WERI-Rb-1 (cell line): ENCODE measurements at regions not wholly inside any gene's neighbourhood (a gene's known extent, or its start where the extent isn't known, plus 50 kb on each side); places are given as distances from the start of the nearest gene placed in this dataset.

Source experiments
- DNase-seq: peaks from one replicate; pipeline ENCODE4 v3.0.0-alpha.2; 2020
- H3K27ac ChIP-seq: fragments of 250-450 bp; sonication (Bioruptor Pico); 2 replicates; pipeline ENCODE4 v1.5.1; 2020; ENCODE audit warnings: mild to moderate bottlenecking, moderate library complexity
- H3K27me3 ChIP-seq: fragments of 250-450 bp; sonication (Bioruptor Pico); 2 replicates; pipeline ENCODE4 v1.5.1; 2021; ENCODE audit warnings: mild to moderate bottlenecking, low read depth, moderate library complexity; ENCODE audit not compliant: insufficient read depth, severe bottlenecking
- H3K36me3 ChIP-seq: fragments of 250-450 bp; sonication (Bioruptor Pico); 2 replicates; pipeline ENCODE4 v1.5.1; 2020; ENCODE audit warnings: mild to moderate bottlenecking, moderate library complexity
- H3K4me3 ChIP-seq: 2 replicates; pipeline ENCODE4 v1.5.1; 2011; ENCODE audit warnings: low read depth, mild to moderate bottlenecking, control low read depth, low read length
- H3K9me3 ChIP-seq: fragments of 250-450 bp; sonication (Bioruptor Pico); 2 replicates; pipeline ENCODE4 v1.5.1; 2021; ENCODE audit warnings: mild to moderate bottlenecking, moderate library complexity; ENCODE audit not compliant: severe bottlenecking
- TF ChIP-seq, protein P1 (sequence below): IDR thresholded peaks from 2 replicates; pipeline ENCODE4 v1.5.1; 2011; ENCODE audit warnings: low read depth, mild to moderate bottlenecking, control low read depth, inconsistent platforms, low read length

DNA sequence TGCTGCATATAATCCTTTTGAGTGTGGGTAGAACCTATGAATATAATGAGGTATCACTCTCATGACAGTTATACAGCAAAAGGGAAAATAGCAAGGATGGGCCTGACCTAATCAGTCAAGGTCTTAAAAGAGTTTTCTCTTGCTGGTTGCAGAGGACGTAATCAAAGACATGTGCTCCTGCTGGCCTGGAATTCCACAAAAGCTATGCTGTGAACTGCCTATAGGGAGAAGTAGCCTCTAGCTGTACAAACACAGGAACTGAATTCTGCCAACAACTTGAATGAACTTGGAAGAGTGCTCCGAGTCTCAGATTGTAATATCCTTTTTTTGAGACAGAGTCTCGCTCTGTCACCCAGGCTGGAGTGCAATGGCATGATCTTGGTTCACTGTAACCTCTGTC lies 195.6 kb downstream of the PLK2 start:
- Histone ChIP-seq H3K27ac (no peak overlapping the region), H3K4me3 (no peak overlapping the region), H3K9me3 (no peaks in the 10 kb centered on the region), H3K36me3 (no peaks in the 10 kb centered on the region), H3K27me3 (no peaks in the 10 kb centered on the region)
- TF ChIP-seq, protein P1, sequence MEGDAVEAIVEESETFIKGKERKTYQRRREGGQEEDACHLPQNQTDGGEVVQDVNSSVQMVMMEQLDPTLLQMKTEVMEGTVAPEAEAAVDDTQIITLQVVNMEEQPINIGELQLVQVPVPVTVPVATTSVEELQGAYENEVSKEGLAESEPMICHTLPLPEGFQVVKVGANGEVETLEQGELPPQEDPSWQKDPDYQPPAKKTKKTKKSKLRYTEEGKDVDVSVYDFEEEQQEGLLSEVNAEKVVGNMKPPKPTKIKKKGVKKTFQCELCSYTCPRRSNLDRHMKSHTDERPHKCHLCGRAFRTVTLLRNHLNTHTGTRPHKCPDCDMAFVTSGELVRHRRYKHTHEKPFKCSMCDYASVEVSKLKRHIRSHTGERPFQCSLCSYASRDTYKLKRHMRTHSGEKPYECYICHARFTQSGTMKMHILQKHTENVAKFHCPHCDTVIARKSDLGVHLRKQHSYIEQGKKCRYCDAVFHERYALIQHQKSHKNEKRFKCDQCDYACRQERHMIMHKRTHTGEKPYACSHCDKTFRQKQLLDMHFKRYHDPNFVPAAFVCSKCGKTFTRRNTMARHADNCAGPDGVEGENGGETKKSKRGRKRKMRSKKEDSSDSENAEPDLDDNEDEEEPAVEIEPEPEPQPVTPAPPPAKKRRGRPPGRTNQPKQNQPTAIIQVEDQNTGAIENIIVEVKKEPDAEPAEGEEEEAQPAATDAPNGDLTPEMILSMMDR, result no peak
- DNase-seq, result no peak

DNA sequence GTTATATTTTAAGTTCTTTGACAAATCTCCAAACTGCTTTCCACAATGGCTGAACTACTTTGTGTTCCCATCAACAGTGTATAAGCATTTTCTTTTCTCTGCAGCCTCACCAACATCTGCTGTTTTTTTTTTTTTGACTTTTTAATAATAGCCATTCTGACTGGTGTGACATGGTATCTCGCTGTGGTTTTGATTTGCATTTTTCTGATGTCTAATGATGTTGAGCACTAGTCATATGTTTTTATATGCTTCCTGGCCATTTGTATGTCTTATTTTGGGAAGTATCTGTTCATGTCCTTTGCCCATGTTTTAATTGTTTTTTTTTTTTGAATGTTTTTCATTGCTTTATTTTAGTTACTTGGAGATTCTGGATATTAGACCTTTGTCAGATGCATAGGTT lies 196.6 kb downstream of the PLK2 start:
- TF ChIP-seq, protein P1, result no peak
- no peaks in the 10 kb centered on the region for H3K9me3 ChIP-seq

DNA sequence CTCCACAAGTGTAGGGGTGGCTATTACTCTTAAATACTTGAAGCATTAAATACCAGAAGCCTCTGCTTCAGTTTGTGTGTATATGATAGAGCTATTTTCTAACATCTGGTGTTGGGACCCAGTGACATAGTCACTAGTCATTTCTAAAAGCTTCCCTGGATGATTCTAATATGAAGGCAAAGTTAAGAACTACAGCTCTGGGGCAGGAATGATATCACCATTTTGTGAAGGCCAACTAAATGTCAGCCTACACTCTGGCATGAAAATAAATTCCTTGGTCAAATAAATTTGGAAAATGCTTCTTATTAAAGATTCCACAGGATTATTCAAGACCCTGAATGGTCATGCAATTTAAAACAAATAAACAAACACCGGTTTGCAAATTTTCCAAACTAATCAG lies 197.7 kb downstream of the PLK2 start:
- no peaks in the 10 kb centered on the region for H3K36me3 ChIP-seq
- H3K27ac ChIP-seq, result no peak overlapping the region
- no peak overlapping the region for H3K4me3 ChIP-seq
- TF ChIP-seq, protein P1, result no peak
- DNase-seq, result no peak
- H3K9me3 ChIP-seq, result no peaks in the 10 kb centered on the region
- H3K27me3 ChIP-seq, result no peaks in the 10 kb centered on the region

More for the DNA sequence above, 196.6 kb downstream of the PLK2 start:
- no peaks in the 10 kb centered on the region for H3K27me3 ChIP-seq
- no peak overlapping the region for H3K27ac ChIP-seq
- no peak for DNase-seq
- no peaks in the 10 kb centered on the region for H3K36me3 ChIP-seq
- no peak overlapping the region for H3K4me3 ChIP-seq

DNA sequence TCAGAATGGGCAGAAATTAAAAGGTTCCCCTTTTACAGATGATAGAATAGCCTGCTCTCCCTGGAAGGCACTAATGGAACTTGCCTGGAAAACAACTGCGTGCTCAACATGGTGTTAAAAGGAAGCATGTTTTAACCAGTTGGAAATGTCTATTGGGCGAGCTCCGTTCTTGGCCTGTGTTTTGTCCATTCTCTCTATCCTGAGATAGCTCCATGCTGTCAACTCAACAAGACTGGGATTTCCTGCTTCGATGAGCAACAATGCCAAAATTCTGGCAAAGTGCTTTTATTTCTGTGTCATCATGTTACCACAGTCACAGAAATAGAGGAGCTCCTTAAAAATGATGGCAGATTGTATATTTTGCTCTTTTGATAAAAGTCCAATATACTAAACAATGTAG lies 198.3 kb downstream of the PLK2 start:
- Histone ChIP-seq H3K4me3 (no peak overlapping the region), H3K9me3 (no peaks in the 10 kb centered on the region), H3K27ac (no peak overlapping the region), H3K27me3 (no peaks in the 10 kb centered on the region), H3K36me3 (no peaks in the 10 kb centered on the region)
- TF ChIP-seq, protein P1, result no peak
- DNase-seq, result no peak

DNA sequence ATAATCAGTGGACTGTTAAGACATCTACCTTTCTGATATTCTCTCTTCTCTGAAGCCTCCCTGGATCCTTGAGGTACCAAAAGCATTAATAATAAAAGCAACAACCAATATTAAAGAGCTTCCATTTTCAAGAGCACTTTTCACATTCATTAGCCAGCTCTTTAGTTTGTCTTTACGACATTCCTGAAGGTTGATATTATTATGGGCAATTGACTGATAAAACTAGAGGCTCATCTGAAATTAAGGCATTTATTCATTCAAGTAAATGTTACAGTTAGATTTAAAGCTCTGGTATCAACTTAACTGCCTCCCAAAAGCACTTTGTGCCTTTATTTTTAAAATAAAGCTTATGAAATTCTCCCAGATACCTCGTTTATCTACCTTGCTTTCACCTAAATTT lies 199.6 kb downstream of the PLK2 start:
- no peak overlapping the region for H3K4me3 ChIP-seq
- TF ChIP-seq, protein P1, result no peak
- DNase-seq, result no peak
- no peaks in the 10 kb centered on the region for H3K36me3 ChIP-seq
- H3K27ac ChIP-seq, result no peak overlapping the region
- no peaks in the 10 kb centered on the region for H3K27me3 ChIP-seq
- no peaks in the 10 kb centered on the region for H3K9me3 ChIP-seq

GRCh38 chr5:58259685-58260152 lies 200.2 kb downstream of the PLK2 start:
- no peaks in the 10 kb centered on the region for H3K9me3 ChIP-seq
- no peaks in the 10 kb centered on the region for H3K27me3 ChIP-seq
- H3K36me3 ChIP-seq, result no peaks in the 10 kb centered on the region
- H3K4me3 ChIP-seq, result no peak overlapping the region
- no peak overlapping the region for H3K27ac ChIP-seq
- no peak for DNase-seq
- TF ChIP-seq, protein P1, result no peak
